ENCODE measurements at regions not wholly inside any gene's neighbourhood (a gene's known extent, or its start where the extent isn't known, plus 50 kb on each side); places are given as distances from the start of the nearest gene placed in this dataset.

GRCh38 chr11:16613512-16614381 is 124.7 kb upstream of the C11orf58 start:
- no peak overlapping the region for H3K27ac ChIP-seq
- TF ChIP-seq, protein P1, sequence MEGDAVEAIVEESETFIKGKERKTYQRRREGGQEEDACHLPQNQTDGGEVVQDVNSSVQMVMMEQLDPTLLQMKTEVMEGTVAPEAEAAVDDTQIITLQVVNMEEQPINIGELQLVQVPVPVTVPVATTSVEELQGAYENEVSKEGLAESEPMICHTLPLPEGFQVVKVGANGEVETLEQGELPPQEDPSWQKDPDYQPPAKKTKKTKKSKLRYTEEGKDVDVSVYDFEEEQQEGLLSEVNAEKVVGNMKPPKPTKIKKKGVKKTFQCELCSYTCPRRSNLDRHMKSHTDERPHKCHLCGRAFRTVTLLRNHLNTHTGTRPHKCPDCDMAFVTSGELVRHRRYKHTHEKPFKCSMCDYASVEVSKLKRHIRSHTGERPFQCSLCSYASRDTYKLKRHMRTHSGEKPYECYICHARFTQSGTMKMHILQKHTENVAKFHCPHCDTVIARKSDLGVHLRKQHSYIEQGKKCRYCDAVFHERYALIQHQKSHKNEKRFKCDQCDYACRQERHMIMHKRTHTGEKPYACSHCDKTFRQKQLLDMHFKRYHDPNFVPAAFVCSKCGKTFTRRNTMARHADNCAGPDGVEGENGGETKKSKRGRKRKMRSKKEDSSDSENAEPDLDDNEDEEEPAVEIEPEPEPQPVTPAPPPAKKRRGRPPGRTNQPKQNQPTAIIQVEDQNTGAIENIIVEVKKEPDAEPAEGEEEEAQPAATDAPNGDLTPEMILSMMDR (conservative IDR thresholded peaks at IDR 0.05) = peak; percentile 94
- no peak for TF ChIP-seq ZFX (IDR thresholded peaks at IDR 0.05)

GRCh38 chr11:16613262-16613511 is 125.3 kb upstream of the C11orf58 start:
- no peak overlapping the region for H3K27ac ChIP-seq

DNA sequence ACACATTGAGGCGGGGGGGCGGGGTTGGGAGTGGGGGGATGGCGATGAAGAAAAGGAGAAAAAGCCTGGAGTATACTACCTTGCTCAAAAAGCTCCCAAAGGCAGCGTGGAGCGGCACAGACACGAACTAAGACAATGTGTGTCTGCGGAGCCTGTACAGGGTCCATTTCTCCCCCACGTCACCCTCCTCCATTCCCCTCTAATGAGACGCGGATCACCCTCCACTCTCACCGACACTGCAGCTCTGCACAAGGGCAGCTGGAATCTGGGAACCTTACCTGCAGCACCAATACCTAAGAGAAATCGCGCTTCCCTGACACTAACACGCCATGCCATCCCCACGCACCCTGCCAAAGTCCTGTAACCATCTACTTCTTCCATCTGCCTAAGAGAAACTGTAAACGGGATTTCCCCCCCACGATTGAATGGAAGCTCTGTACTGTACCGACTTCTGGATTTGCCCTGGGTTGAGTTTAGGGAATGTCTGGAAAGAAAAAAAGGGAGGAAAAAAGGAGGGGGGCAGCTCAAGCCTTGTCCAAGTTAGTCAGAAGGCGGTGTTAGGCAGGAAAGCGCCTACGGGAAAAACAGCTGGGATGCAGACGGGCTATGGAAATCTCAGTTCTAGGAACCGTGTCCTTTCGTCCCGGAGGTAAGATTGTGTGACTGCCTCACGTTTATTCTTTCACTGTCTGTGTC is 125.7 kb upstream of the C11orf58 start:
- TF ChIP-seq, protein P1 (conservative IDR thresholded peaks at IDR 0.05) = no peak
- no peak for TF ChIP-seq ZFX (IDR thresholded peaks at IDR 0.05)
- H3K27ac ChIP-seq = no peak overlapping the region

More at GRCh38 chr11:16613262-16613511, 125.3 kb upstream of the C11orf58 start:
- no peak for TF ChIP-seq ZFX (IDR thresholded peaks at IDR 0.05)
- TF ChIP-seq, protein P1 (conservative IDR thresholded peaks at IDR 0.05) = no peak

GRCh38 chr11:16611926-16612565 is 126.4 kb upstream of the C11orf58 start:
- TF ChIP-seq, protein P1 (conservative IDR thresholded peaks at IDR 0.05) = no peak
- no peak for TF ChIP-seq ZFX (IDR thresholded peaks at IDR 0.05)
- H3K27ac ChIP-seq = no peak overlapping the region

DNA sequence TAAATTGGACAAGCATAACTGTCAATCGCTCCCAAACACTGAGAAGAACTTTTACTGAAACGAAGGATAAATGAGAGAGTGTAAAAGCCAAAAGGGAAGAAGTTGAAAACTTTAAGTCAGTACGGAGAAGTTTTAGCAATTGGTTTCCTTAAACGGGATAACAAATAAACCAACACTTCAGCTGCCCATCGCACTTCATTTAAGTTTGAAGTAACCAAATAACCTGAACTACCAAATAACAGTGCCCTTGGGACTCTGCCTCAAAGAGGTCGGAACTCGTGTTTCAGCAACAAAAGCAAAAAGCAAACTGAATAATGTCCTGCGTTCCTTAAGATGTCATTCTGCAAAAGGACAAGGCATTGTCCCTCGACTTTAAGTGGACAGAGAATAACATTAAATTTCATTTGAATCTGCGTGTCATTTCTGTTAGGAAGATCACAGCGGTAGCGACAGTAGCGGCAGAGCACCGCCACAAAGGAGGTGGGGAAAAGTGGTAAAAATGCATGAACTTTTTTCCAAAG is 127.0 kb upstream of the C11orf58 start:
- TF ChIP-seq, protein P1 (conservative IDR thresholded peaks at IDR 0.05) = no peak
- no peak for TF ChIP-seq ZFX (IDR thresholded peaks at IDR 0.05)

DNA sequence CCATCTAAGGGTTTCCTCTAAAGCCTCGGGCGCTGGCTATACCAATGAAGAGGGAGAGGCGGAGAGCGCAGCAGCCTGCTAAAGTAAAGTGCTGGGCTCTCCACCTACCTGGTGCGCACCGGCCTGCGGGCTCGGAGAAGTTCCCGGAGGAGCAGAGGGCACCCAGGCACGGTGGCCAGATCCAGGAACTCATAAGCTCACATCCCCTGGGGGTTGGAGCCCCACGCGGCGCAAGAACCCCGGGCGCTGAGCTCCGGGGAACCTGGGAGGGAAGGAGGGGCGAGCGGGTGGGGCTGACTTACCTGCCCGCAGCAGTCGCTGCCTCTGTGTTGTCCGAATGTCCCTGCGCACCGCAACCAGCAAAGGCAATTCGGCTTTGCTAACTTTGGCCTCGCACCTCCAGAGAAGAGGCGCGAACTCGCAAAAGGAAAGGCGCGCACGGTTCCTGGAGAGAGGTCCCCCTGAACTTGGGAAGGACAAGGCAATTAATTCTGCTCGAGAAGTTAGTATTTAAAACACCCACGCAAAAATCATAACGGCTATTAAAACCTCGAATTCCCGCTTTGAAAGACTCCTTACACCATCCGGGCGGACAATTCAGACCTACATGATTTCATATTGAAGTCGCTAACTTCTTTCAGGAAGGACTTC is 127.6 kb upstream of the C11orf58 start:
- H3K27ac ChIP-seq = no peak overlapping the region
- TF ChIP-seq, protein P1 (conservative IDR thresholded peaks at IDR 0.05) = no peak
- no peak for TF ChIP-seq ZFX (IDR thresholded peaks at IDR 0.05)

More for the DNA sequence above, 127.0 kb upstream of the C11orf58 start:
- no peak overlapping the region for H3K27ac ChIP-seq
